Sigmoid colon (tissue), 6 donors: ENCODE measurements at regions not wholly inside any gene's neighbourhood (a gene's known extent, or its start where the extent isn't known, plus 50 kb on each side); places are given as distances from the start of the nearest gene placed in this dataset.

Source experiments
- DNase-seq: peaks from one replicate; pipeline ENCODE4 v3.0.0-alpha.2; 2019
- H3K27ac ChIP-seq, 4 donors: fragments of 200-600 bp; sonication (generic); one replicate each; pipeline ENCODE4 v1.5.1; 2016 to 2019; ENCODE audit warnings: mild to moderate bottlenecking in 1 of 4
- H3K27me3 ChIP-seq, 3 donors: fragments of 200-600 bp; sonication (generic); one replicate each; pipeline ENCODE4 v1.5.1; 2019; ENCODE audit warnings: mild to moderate bottlenecking in 1 of 3
- H3K36me3 ChIP-seq, 4 donors: fragments of 200-600 bp; sonication (generic); one replicate each; pipeline ENCODE4 v1.5.1; 2016 to 2019
- H3K4me1 ChIP-seq, 4 donors: fragments of 200-600 bp; sonication (generic); one replicate each; pipeline ENCODE4 v1.5.1; 2017 to 2019
- H3K4me3 ChIP-seq, 4 donors: fragments of 200-600 bp; sonication (generic); one replicate each; pipeline ENCODE4 v1.5.1; 2017 to 2019; ENCODE audit warnings: mild to moderate bottlenecking in 2 of 4, moderate library complexity in 1 of 4
- H3K9me3 ChIP-seq, 4 donors: fragments of 200-600 bp in 3 of 4; sonication (generic) in 3 of 4; one replicate each; pipeline versions ENCODE4 v1.5.1 to v1.6.1; 2013 to 2019
- CTCF ChIP-seq, 4 experiments: fragments of 450-650 bp in 3 of 4; fragments of 200-600 bp in 1 of 4; IDR thresholded peaks; one replicate each; pipeline ENCODE4 v1.5.1; 2016 to 2019; ENCODE audit warnings: antibody characterized with exemption in 4 of 4, mild to moderate bottlenecking in 3 of 4, moderate library complexity in 2 of 4
- EP300 ChIP-seq, 4 donors: sonication (generic); formaldehyde crosslinking; IDR thresholded peaks; one replicate each; pipeline ENCODE4 v1.6.1; 2017; ENCODE audit warnings: antibody characterized with exemption in 4 of 4
- POLR2A ChIP-seq, 2 donors: fragments of 450-650 bp; IDR thresholded peaks; one replicate each; pipeline ENCODE4 v1.6.1; 2016; ENCODE audit warnings: antibody characterized with exemption in 2 of 2, mild to moderate bottlenecking in 2 of 2, moderate library complexity in 2 of 2
- POLR2AphosphoS5 ChIP-seq, 4 donors: sonication (generic); formaldehyde crosslinking; IDR thresholded peaks; one replicate each; pipeline ENCODE4 v1.6.1; 2017; ENCODE audit warnings: antibody characterized with exemption in 4 of 4
- WGBS, 2 donors: extraction: QIAGEN DNeasy Blood & Tissue Kit; methylation state at CpG; one replicate each; pipeline ENCODE4 v1.1.7; 2013; 5-methylcytosine and 5-hydroxymethylcytosine counted together
- intact Hi-C: fragments of 100-400 bp; cut with DNase I; formaldehyde crosslinking; loops from one replicate; pipeline ENCODE4 v1.15.1; 2023
- donor health status: healthy with polysubstance abuse.
- donor health status: healthy.

GRCh38 chr1:30174499-30174898 is 548.9 kb downstream of the MATN1 start:
- WGBS, 2 donors, result 57 to 81% methylated on average over 2 of the region's 2 CpGs
- H3K4me3 ChIP-seq, result no peak overlapping the region
- DNase-seq, result no peak
- intact Hi-C loops, result no loop called here
- no peak for TF ChIP-seq CTCF (IDR thresholded peaks at IDR 0.05)
- TF ChIP-seq POLR2A (IDR thresholded peaks at IDR 0.05), result no peak
- no peak for TF ChIP-seq EP300 (IDR thresholded peaks at IDR 0.05)
- no peak for TF ChIP-seq POLR2AphosphoS5 (IDR thresholded peaks at IDR 0.05)
- H3K36me3 ChIP-seq, result no peaks in the 10 kb centered on the region
- H3K27me3 ChIP-seq, result no peaks in the 10 kb centered on the region
- no peaks in the 10 kb centered on the region for H3K9me3 ChIP-seq
- no peaks in the 10 kb centered on the region for H3K4me1 ChIP-seq
- H3K27ac ChIP-seq, result no peak overlapping the region

DNA sequence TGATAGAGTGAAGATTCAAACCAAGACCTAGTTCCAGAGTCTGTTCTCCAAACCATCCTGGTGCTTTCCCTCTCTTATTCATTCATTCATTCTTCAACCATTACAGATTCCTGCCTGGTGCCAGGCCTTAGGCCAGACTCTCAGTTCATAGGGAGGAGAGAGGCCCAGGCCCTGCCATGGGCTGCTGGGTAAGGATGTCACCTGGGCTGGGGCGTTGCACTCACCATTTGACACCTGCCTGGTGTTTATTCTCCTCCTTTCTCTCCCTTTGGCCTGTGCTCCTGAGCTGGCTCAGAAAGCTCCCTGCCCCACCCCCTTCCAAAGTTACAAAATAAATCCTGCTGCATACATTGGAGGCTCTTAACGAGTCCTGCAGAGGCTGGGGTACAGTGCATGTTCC is 549.8 kb downstream of the MATN1 start:
- TF ChIP-seq POLR2AphosphoS5 (IDR thresholded peaks at IDR 0.05), result no peak
- TF ChIP-seq POLR2A (IDR thresholded peaks at IDR 0.05), result no peak
- no peak for TF ChIP-seq CTCF (IDR thresholded peaks at IDR 0.05)
- no peak for TF ChIP-seq EP300 (IDR thresholded peaks at IDR 0.05)
- H3K4me1 ChIP-seq, result no peaks in the 10 kb centered on the region
- 25 to 30% methylated on average over 2 of the region's 2 CpGs for WGBS, 2 donors
- H3K36me3 ChIP-seq, result no peaks in the 10 kb centered on the region
- H3K27ac ChIP-seq, result no peak overlapping the region
- DNase-seq, result no peak
- H3K27me3 ChIP-seq, result no peaks in the 10 kb centered on the region
- H3K9me3 ChIP-seq, result no peaks in the 10 kb centered on the region
- intact Hi-C loops, result no loop called here
- no peak overlapping the region for H3K4me3 ChIP-seq

- TF ChIP-seq POLR2AphosphoS5 (IDR thresholded peaks at IDR 0.05) (no peak), EP300 (IDR thresholded peaks at IDR 0.05) (no peak), POLR2A (IDR thresholded peaks at IDR 0.05) (no peak), CTCF (IDR thresholded peaks at IDR 0.05) (no peak)
- Histone ChIP-seq H3K4me1 (no peaks in the 10 kb centered on the region), H3K36me3 (no peaks in the 10 kb centered on the region), H3K9me3 (no peaks in the 10 kb centered on the region), H3K27me3 (no peaks in the 10 kb centered on the region), H3K27ac (no peak overlapping the region), H3K4me3 (no peak overlapping the region)
- no peak for DNase-seq
- intact Hi-C loops, result no loop called here
- 68 to 83% methylated on average over 2 of the region's 2 CpGs for WGBS, 2 donors
Measured at GRCh38 chr1:30172757-30173156, 550.6 kb downstream of the MATN1 start.

DNA sequence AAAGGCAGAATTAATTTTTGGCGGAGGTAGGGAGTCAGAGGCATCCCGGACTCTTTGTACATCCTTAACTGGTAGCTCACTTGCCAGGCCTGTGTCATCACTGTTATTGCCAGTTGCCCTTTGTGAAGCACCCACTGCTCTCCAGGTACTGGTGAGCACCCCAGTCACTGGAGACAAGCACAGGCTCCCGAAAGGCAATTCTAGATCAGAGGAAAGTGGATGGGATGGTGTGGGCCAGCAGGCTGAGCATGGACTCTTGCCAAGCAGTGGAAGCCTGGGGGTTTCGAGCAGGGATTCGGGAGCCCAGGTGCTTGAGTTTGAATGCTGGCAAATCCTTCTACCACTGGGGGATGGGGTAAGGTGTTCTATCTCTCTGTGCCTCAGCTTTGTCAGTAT is 551.1 kb downstream of the MATN1 start:
- H3K27me3 ChIP-seq, result no peaks in the 10 kb centered on the region
- intact Hi-C loops, result no loop called here
- no peak for DNase-seq
- no peaks in the 10 kb centered on the region for H3K36me3 ChIP-seq
- H3K4me1 ChIP-seq, result no peaks in the 10 kb centered on the region
- H3K4me3 ChIP-seq, result no peak overlapping the region
- TF ChIP-seq POLR2A (IDR thresholded peaks at IDR 0.05), result no peak
- TF ChIP-seq EP300 (IDR thresholded peaks at IDR 0.05), result no peak
- no peak for TF ChIP-seq CTCF (IDR thresholded peaks at IDR 0.05)
- no peak for TF ChIP-seq POLR2AphosphoS5 (IDR thresholded peaks at IDR 0.05)
- H3K9me3 ChIP-seq, result no peaks in the 10 kb centered on the region
- 82 to 89% methylated on average over 5 of the region's 5 CpGs for WGBS, 2 donors
- H3K27ac ChIP-seq, result no peak overlapping the region

DNA sequence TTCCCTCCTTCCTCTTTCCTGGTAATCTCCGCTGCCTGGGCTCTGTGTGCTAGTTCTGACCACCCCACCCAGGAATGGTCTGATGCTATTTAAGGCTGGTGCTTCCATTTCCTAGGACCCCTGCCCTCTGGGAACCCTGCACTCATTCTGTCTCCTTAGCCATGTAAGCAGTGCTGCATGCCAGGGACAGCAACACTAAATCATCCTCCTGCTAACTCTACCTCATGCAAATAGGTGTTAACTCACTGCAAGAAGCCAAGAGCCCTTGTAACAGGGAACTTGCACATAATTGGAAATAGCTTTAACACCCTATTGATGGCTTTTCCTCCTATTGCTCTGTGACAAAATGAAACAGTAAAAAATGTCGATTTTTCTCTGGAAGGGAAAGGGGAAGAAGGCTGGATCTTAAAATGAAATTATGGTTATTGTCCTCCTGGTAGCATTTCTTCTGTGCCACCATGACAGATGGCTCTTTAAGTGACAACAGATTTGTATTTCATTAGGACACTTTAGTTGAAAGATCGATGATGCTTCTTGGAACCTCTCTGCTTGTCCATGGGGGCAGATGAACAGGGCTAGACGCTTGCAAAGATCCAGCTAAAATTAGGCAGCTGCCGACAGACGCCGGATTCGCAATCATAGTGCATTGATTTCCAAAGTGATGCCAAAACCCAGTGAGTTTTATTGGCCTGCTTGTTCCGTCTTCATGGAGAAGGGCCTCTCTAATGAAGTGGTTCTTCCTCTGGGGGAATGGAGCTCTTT is 551.7 kb downstream of the MATN1 start:
- DNase-seq, result no peak
- Histone ChIP-seq H3K4me1 (no peaks in the 10 kb centered on the region), H3K9me3 (no peaks in the 10 kb centered on the region), H3K36me3 (no peaks in the 10 kb centered on the region), H3K27ac (no peak overlapping the region), H3K4me3 (no peak overlapping the region), H3K27me3 (no peaks in the 10 kb centered on the region)
- WGBS, 2 donors, result 75 to 84% methylated on average over 9 of the region's 9 CpGs
- TF ChIP-seq CTCF (IDR thresholded peaks at IDR 0.05), result no peak
- no peak for TF ChIP-seq POLR2AphosphoS5 (IDR thresholded peaks at IDR 0.05)
- no peak for TF ChIP-seq POLR2A (IDR thresholded peaks at IDR 0.05)
- TF ChIP-seq EP300 (IDR thresholded peaks at IDR 0.05), result no peak
- intact Hi-C loops, result no loop called here
